ENCODE measurements at regions not wholly inside any gene's neighbourhood (a gene's known extent, or its start where the extent isn't known, plus 50 kb on each side); places are given as distances from the start of the nearest gene placed in this dataset.

DNA sequence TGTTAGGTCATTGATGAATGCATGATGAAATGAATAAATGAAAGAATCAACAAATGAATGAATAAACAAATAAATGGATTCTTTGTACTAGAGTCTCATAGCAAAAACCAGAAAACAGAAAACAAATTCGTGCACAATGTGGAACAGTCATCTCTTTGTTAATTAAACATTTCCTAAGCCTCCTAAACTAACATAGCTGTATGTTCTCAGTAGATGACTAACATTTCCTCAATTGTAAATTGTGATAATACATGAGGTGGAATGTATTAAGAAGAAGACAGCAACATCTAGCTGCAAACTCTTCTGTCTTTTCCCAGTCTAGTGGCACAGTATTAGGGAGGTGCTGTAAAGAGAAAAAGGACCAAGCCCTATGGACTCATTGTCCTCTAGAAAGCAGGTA, 1021.0 kb downstream of the MCTP2 start:
- DNase-seq: no peak

DNA sequence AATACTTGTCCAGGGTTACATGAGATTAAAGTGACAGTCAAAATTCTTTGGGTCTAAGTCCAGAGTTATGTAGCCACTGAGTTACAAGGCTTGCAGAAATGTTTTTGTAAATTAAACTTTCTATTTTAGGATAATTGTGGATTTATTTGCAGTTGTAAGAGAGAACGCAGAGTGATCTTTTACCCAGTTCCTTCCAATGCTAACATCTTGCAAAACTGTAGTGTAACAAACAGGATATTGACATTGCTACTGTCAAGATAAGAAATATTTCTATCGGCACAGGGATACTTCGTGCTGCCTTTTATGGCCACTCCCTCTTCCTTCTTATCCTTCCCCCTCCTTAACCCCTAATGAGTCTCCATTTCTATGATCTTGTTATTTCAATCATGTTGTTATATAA, 1022.9 kb downstream of the MCTP2 start:
- no peak for DNase-seq

DNA sequence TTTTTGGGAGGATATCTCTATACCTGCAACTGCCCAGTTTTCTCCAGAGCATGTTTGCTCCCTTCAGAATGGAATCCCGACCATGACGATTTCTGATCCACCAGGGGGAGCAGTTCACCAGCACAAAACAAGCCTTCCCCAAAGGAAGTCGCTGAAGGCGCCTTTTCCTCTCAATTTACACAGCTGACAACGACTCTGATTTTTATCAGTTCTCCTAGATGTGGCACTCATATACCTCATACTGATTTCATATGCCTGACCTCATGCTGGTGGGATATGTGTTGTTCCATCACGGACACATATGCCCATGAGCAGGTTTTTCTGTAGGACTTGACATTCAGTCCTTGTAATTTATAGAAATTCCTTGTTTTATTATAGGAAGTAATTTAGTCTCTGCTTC, 1028.2 kb downstream of the MCTP2 start:
- peak; percentile 90 for DNase-seq

GRCh38 chr15:95259965-95260364, 1028.6 kb downstream of the MCTP2 start:
- DNase-seq: peak; percentile 67

DNA sequence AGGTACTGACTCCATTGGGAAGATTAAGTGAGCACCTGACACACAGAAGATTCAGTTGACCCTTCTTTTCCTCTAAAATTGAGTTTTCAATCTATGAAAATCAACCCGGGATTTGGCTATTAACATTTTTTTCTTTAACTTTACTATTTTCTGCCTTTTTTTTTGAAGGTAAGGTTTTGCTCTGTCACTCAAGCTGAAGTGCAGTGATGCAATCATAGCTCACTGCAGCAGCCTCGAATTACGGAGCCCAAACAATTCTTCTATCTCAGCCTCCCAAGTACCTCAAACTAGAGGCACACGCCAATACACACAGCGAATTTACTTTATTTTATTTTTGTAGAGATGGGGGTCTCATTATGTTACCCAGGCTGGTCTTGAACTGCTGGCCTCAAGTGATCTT, 1029.5 kb downstream of the MCTP2 start:
- DNase-seq: no peak

DNA sequence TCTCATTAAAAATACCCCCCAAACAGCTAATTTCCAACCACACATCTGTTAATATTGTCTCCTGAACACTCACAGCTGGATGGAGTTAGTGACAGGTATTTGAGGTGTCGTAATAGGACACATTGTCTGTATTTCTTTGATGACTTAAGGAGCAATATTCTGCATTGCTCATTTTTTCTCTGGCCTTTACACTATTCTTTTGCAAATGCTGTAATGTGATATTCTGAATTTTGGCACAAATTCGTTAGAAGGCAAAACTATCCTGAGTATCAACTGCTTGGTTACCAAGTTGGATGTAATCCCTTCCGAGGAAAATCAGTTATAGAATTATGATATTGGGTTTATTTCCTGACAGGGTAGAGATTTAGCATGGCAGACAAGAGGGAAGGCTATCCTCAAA, 1030.2 kb downstream of the MCTP2 start:
- no peak for DNase-seq

- no peak for DNase-seq
Observed at GRCh38 chr15:95261968-95262367, 1030.6 kb downstream of the MCTP2 start.

- no peak for DNase-seq
Observed at GRCh38 chr15:95262866-95263564, 1031.7 kb downstream of the MCTP2 start.

GRCh38 chr15:95263751-95264150, 1032.4 kb downstream of the MCTP2 start:
- DNase-seq: no peak

DNA sequence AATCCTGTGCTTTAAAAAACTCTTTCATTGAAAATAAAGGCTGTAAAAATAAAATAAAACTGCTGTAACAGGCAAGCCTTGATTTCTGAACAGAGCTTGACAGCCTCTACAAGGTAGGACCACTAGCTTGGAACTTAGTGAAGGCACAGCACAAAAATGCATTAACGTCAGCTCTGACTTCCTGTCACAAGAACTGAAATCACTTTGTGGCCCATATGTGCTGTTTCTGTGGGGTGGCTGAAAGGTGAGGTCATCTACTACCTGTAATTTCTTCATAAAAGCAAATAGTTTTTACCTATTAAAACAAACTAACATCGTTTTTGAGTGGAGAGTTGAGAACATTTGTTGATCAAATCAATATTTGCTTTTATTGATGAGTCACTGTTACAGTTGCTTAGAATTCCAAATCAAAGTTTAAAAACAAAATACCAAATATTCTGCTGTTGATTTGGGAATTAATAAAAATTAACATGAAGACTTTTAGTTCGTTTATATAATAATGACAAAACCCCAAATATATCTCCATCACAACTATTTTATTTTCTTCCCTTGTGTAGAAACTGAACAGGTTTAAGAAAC, 1034.1 kb downstream of the MCTP2 start:
- no peak for DNase-seq

GRCh38 chr15:95266451-95267061, 1035.2 kb downstream of the MCTP2 start:
- no peak for DNase-seq

- DNase-seq: no peak
Observed at GRCh38 chr15:95267481-95267880, 1036.1 kb downstream of the MCTP2 start.

DNA sequence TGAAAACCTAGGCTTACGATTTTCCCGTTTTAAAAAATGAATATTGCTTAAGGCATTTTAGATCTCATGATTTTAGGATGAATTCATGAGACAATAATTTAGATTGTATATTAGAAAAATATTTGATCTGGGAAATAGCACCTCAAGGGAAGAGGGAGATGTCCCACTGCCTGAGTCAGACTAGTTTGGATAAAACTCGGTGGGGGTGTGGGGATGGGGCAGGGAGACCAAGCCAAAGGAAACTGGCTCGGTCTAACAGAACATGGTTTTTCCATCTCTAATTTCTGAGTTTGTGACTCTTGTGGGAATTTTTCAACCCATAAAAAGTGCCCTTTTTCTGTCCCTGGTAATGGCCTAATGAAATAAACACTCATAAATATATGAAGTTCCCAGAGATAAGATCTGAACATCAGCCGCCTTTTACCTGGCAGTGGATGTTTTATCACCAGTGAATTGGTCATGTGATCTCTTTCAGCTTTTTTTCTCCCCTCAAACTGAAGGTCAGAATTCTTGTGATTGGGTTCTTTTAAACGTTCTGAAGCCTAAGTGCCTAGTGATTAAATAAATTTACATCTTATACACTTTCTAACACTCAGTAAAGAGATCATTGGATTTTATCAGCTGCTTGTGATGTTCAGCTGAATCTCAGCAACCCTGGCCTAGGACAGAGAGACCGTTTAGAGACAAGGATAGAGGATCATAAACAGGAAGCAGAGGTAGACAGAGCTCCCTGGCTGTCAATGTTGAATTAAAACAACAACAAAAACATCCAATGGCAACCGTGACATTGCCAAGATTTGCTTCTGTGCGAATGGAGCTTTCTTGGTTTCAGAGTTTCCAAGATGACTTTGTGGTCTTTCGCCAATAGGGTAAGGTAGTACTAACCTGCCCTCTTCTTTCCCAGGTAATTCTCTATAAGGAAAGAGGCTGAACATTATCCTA, 1038.2 kb downstream of the MCTP2 start:
- no peak for DNase-seq

DNA sequence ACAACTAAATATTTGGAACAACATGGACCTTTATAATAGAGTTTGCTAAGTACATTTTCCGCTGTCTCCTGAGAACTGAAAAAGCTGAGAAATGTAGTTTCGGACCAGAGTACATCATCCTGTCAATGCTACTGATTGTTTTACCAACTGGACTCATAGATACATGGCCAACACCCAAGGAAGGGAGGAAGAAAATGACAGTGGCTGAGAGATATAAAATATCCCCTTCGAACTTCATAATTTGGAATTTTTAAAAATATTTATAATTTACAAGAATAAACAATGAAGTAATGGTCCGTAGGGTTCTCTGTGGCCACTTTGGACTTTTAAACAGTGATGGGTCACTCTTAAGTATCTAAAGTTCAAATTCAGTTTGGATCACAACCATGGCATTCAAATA, 1042.7 kb downstream of the MCTP2 start:
- no peak for DNase-seq

DNA sequence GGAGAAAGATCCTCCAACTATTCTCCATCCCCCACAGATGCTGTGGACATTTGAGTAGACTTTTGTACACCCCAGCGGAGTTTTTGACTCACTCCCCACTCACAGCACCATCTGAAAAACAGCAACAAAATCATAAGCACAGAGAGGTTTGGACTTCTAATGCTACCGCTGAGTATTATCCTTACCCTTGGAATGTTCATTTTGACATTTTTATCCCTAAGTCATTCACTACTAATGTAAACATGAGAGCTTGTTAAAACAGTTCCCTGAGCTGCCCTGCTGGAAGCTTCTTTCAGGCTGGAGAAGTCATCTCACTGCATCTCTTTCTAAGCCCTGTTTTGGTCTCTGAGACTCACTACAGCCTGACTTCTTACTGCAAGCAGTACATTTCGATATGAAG, 1045.9 kb downstream of the MCTP2 start:
- no peak for DNase-seq

DNA sequence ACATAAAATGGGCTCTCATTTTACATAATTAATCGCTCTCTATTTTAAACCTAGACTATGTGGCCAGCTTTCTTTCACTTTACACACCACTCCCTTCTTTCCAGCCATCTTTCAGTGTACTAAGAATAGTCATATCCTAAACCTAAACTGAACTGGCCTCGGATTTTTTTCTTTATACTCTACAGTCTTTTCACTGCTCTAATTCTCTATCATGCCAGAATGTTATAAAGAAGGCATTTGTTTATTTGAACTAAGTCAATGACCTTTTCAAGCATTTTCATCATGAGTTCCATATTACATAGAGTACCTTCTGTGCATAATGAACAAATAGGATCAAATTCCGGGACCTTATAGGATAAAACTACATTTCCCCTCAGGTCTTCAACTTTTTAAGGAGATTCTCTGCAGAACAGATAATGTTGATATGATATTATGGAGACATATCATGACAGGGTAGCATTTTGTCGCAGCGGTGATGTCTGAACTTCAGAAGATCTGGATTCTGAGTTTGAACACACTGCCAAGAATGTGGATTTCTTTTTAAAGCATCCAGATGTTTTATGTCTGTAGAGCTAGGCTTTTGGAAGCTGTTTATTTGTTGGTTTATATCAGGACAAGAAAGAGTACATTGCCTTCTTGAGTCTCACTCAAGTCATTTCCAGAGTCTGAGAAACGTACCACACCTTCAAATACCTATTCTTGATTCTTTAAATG, 1047.3 kb downstream of the MCTP2 start:
- no peak for DNase-seq

- no peak for DNase-seq
Observed at GRCh38 chr15:95279277-95280019, 1048.1 kb downstream of the MCTP2 start.

DNA sequence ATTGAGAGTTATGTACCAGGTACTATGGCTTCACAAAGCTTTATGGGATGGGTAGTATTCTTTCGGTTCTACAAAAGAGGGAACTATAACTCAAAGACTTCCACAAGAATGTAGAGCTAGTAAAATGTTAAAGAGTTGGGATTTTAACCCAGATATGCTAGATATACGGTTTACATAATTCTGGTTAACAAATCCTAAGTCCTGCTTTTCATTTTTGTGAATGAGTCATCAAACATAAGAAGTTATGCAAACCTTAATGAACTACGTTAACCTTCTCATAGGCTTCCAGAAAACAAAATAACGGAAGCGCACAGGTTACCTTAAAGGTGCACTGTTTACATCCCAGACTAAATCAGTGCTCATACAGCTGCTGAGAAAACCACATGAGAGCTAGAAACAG, 1049.3 kb downstream of the MCTP2 start:
- DNase-seq: no peak

GRCh38 chr15:95281470-95281869, 1049.0 kb upstream of the NR2F2 start:
- no peak for DNase-seq

- DNase-seq: no peak
Observed at GRCh38 chr15:95284492-95284891, 1046.0 kb upstream of the NR2F2 start.

DNA sequence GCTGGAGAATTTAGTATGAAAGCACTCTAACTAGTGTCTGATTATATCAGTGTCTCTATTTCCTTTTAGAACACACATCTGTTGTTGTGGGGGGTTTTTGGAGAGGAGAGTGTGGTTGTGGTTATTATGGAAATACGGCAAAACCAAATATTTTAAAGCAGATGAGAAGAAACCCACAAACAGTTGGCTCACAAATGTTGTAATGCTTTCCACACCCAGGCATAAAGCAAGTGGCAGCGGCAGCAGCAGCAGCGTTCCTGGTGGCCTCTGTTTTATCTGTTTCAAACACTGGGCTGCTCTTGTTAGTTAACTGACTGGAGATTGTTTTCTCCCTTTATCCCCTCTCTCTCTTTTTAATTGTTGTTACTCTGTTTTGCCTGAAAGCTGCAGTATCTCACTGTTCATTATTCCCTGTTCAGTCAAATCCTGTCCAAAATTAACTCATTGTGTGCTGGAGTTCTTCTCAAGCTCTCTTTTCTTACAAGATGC, 1045.5 kb upstream of the NR2F2 start:
- peak; percentile 86 for DNase-seq

All from renal pelvis (tissue), 1 donor.